ENCODE measurements at regions not wholly inside any gene's neighbourhood (a gene's known extent, or its start where the extent isn't known, plus 50 kb on each side); places are given as distances from the start of the nearest gene placed in this dataset.

- TF ChIP-seq EZH2 (IDR thresholded peaks at IDR 0.05) (no peak), CTCF (IDR thresholded peaks at IDR 0.05) (no peak)
Observed at GRCh38 chr14:89017417-89017816, 193.0 kb downstream of the TTC8 start.

Data from neural progenitor cell (in vitro differentiated cells).